Neural progenitor cell (in vitro differentiated cells): ENCODE measurements at regions not wholly inside any gene's neighbourhood (a gene's known extent, or its start where the extent isn't known, plus 50 kb on each side); places are given as distances from the start of the nearest gene placed in this dataset.

Experiments
- DNase-seq: peaks from one replicate; pipeline ENCODE4 v3.0.0-alpha.2; 2016; ENCODE audit warnings: low spot score
- H2AFZ ChIP-seq: fragments of 200-600 bp; sonication (generic); replicated peaks from 2 replicates; pipeline ENCODE4 v1.6.1; 2016; ENCODE audit warnings: antibody characterized with exemption
- H3F3A ChIP-seq: fragments of 200-600 bp; sonication (generic); 2 replicates; pipeline ENCODE4 v1.6.1; 2016; ENCODE audit warnings: antibody characterized with exemption, low read depth
- H3K27ac ChIP-seq: fragments of 200-600 bp; sonication (generic); 2 replicates; pipeline ENCODE4 v1.5.1; 2016; ENCODE audit warnings: mild to moderate bottlenecking
- H3K27me3 ChIP-seq: fragments of 200-600 bp; sonication (generic); 2 replicates; pipeline ENCODE4 v1.6.1; 2016; ENCODE audit warnings: mild to moderate bottlenecking, moderate library complexity
- H3K36me3 ChIP-seq: fragments of 200-600 bp; sonication (generic); 2 replicates; pipeline ENCODE4 v1.5.1; 2016
- H3K4me1 ChIP-seq: fragments of 200-600 bp; sonication (generic); 2 replicates; pipeline ENCODE4 v1.6.1; 2016; ENCODE audit warnings: mixed run types
- H3K4me2 ChIP-seq: fragments of 200-600 bp; sonication (generic); 2 replicates; pipeline ENCODE4 v1.6.1; 2016
- H3K4me3 ChIP-seq: fragments of 200-600 bp; sonication (generic); 2 replicates; pipeline ENCODE4 v1.5.1; 2016
- H3K79me2 ChIP-seq: fragments of 200-600 bp; sonication (generic); 2 replicates; pipeline ENCODE4 v1.6.1; 2016; ENCODE audit warnings: low read depth
- H3K9ac ChIP-seq: fragments of 200-600 bp; sonication (generic); 2 replicates; pipeline ENCODE4 v1.6.1; 2016
- H3K9me3 ChIP-seq: fragments of 200-600 bp; sonication (generic); 2 replicates; pipeline ENCODE4 v1.5.1; 2016; ENCODE audit warnings: low read depth
- H4K20me1 ChIP-seq: fragments of 200-600 bp; sonication (generic); 2 replicates; pipeline ENCODE4 v1.6.1; 2016; ENCODE audit warnings: low read depth
- H3K27ac Mint-ChIP-seq: 3 replicates; pipeline ENCODE4 v1.8.0; 2021; ENCODE audit warnings: mixed read lengths
- H3K27me3 Mint-ChIP-seq: 2 replicates; pipeline ENCODE4 v1.8.0; 2022; ENCODE audit warnings: low read depth, mild to moderate bottlenecking, inconsistent platforms, moderate library complexity, mixed read lengths; ENCODE audit not compliant: insufficient read depth
- H3K36me3 Mint-ChIP-seq: 3 replicates; pipeline ENCODE4 v1.8.0; 2021; ENCODE audit warnings: mixed read lengths
- H3K4me1 Mint-ChIP-seq: 3 replicates; pipeline ENCODE4 v1.8.0; 2021; ENCODE audit warnings: mixed read lengths
- H3K4me3 Mint-ChIP-seq: 3 replicates; pipeline ENCODE4 v1.8.0; 2021; ENCODE audit warnings: mild to moderate bottlenecking, moderate library complexity, mixed read lengths
- H3K9me3 Mint-ChIP-seq: 3 replicates; pipeline ENCODE4 v1.8.0; 2020; ENCODE audit warnings: mixed read lengths
- CTCF ChIP-seq: fragments of 200-600 bp; sonication (generic); IDR thresholded peaks from 2 replicates; pipeline ENCODE4 v1.5.1; 2017; ENCODE audit warnings: antibody characterized with exemption, mild to moderate bottlenecking
- EZH2 ChIP-seq: fragments of 200-600 bp; sonication (generic); IDR thresholded peaks from 2 replicates; pipeline ENCODE4 v1.6.1; 2017; ENCODE audit warnings: antibody characterized with exemption, mild to moderate bottlenecking, moderate library complexity
- EZH2phosphoT487 ChIP-seq: fragments of 200-600 bp; sonication (generic); IDR thresholded peaks from 2 replicates; pipeline ENCODE4 v1.6.1; 2017; ENCODE audit warnings: antibody characterized with exemption

DNA sequence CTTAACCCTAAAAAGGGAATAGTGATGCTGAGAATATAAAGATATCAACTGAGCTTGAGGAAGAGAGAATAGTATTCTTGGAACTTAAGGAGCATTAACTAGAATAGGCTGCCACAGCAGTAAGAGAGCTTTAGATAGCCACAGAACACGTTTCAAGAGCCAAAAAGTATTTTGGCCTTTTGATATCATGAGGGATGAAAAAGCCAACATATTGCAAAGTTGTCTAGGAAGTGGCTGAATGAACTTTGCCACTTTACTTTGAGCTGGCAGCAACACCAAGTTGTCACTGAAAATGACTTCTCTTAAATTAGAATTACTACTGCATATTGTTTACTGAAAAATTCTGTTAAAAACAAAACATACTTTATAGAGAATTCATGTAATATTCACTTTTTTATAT is 1476.2 kb downstream of the MRPL39 start:
- Histone ChIP-seq H3K4me3 (no peak overlapping the region), H4K20me1 (no peaks in the 10 kb centered on the region), H3K9ac (no peak overlapping the region), H3K36me3 (no peaks in the 10 kb centered on the region), H3F3A (no peaks in the 10 kb centered on the region), H3K27me3 (no peaks in the 10 kb centered on the region), H2AFZ (no peak overlapping the region), H3K4me2 (no peak overlapping the region), H3K27ac (no peak overlapping the region), H3K4me1 (no peaks in the 10 kb centered on the region), H3K9me3 (peaks cover 34% of the 10 kb centered on the region), H3K79me2 (no peaks in the 10 kb centered on the region)
- no peak overlapping the region for H3K27ac Mint-ChIP-seq
- H3K4me1 Mint-ChIP-seq, result no peaks in the 10 kb centered on the region
- TF ChIP-seq CTCF (no peak), EZH2 (no peak), EZH2phosphoT487 (no peak)
- H3K27me3 Mint-ChIP-seq, result no peaks in the 10 kb centered on the region
- no peak for DNase-seq
- H3K4me3 Mint-ChIP-seq, result no peak overlapping the region
- H3K36me3 Mint-ChIP-seq, result no peaks in the 10 kb centered on the region
- peaks cover 2% of the 10 kb centered on the region for H3K9me3 Mint-ChIP-seq

DNA sequence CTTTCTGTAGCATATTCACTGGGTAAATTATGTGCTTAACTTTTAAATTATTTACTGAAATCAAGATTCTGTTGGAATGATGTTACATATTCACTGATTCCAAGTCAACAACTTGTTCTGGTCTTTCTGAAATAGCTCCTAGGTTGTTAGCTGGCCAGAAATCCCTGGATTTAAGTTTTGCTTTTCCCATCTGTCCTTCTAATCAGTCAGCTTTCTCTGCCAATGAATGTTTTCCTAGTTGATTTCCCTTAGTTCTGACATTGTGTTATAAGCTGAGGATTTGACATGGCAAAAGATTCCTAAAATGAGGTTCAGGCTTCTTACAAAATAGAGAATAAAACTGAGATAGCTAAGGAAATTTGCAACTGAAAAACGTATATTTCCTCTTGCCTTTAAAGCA is 1479.6 kb downstream of the MRPL39 start:
- Histone ChIP-seq H3K36me3 (no peaks in the 10 kb centered on the region), H3K4me3 (no peak overlapping the region), H3K27ac (no peak overlapping the region), H4K20me1 (no peaks in the 10 kb centered on the region), H3K4me2 (no peak overlapping the region), H3K27me3 (no peaks in the 10 kb centered on the region), H3F3A (no peaks in the 10 kb centered on the region), H2AFZ (no peak overlapping the region), H3K79me2 (no peaks in the 10 kb centered on the region), H3K9ac (no peak overlapping the region), H3K9me3 (peaks cover 46% of the 10 kb centered on the region), H3K4me1 (no peaks in the 10 kb centered on the region)
- H3K4me1 Mint-ChIP-seq, result no peaks in the 10 kb centered on the region
- H3K4me3 Mint-ChIP-seq, result no peak overlapping the region
- DNase-seq, result no peak
- TF ChIP-seq EZH2 (no peak), EZH2phosphoT487 (no peak), CTCF (no peak)
- no peak overlapping the region for H3K27ac Mint-ChIP-seq
- H3K27me3 Mint-ChIP-seq, result peaks cover 2% of the 10 kb centered on the region
- H3K36me3 Mint-ChIP-seq, result no peaks in the 10 kb centered on the region
- peaks cover 2% of the 10 kb centered on the region for H3K9me3 Mint-ChIP-seq

GRCh38 chr21:24123785-24124184 is 1483.5 kb downstream of the MRPL39 start:
- no peak overlapping the region for H3K4me2 ChIP-seq
- no peak overlapping the region for H3K9ac ChIP-seq
- no peak for DNase-seq
- Mint-ChIP-seq H3K36me3 (no peaks in the 10 kb centered on the region), H3K4me3 (no peak overlapping the region), H3K27ac (no peak overlapping the region), H3K9me3 (peaks cover 2% of the 10 kb centered on the region), H3K4me1 (no peaks in the 10 kb centered on the region), H3K27me3 (peaks cover 2% of the 10 kb centered on the region)
- H3K9me3 ChIP-seq, result peaks cover 27% of the 10 kb centered on the region
- H2AFZ ChIP-seq, result no peak overlapping the region
- no peaks in the 10 kb centered on the region for H3K36me3 ChIP-seq
- H3K27me3 ChIP-seq, result no peaks in the 10 kb centered on the region
- no peaks in the 10 kb centered on the region for H3K79me2 ChIP-seq
- no peaks in the 10 kb centered on the region for H4K20me1 ChIP-seq
- TF ChIP-seq CTCF (no peak), EZH2 (no peak), EZH2phosphoT487 (no peak)
- H3K27ac ChIP-seq, result no peak overlapping the region
- no peak overlapping the region for H3K4me3 ChIP-seq
- H3K4me1 ChIP-seq, result no peaks in the 10 kb centered on the region
- no peaks in the 10 kb centered on the region for H3F3A ChIP-seq
